ENCODE measurements at regions not wholly inside any gene's neighbourhood (a gene's known extent, or its start where the extent isn't known, plus 50 kb on each side); places are given as distances from the start of the nearest gene placed in this dataset.

GRCh38 chr5:63719147-63719546 is 243.1 kb downstream of the HTR1A start:
- no peak for DNase-seq

GRCh38 chr5:63700241-63700640 is 262.0 kb downstream of the HTR1A start:
- DNase-seq, result no peak

GRCh38 chr5:63697811-63698210 is 264.4 kb downstream of the HTR1A start:
- DNase-seq, result no peak

DNA sequence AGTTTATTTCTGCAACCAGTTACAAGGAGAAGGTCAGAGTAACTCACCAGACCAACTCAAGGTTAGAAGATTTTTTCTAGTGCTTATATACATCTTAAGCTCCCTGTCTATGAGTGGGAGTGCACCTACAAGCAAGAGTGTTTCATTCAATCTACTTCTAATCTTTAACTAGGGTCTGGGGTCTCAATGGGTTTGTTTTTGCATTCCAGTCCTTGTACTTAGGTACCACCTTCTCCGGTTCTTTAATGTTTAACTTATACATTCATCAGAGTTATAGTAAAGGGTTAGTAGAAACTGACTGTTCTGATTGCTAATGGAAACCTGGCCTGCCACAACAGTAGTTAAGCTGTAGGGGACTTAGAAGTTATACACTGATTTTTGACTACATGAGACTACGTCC is 271.7 kb downstream of the HTR1A start:
- DNase-seq, result no peak

DNA sequence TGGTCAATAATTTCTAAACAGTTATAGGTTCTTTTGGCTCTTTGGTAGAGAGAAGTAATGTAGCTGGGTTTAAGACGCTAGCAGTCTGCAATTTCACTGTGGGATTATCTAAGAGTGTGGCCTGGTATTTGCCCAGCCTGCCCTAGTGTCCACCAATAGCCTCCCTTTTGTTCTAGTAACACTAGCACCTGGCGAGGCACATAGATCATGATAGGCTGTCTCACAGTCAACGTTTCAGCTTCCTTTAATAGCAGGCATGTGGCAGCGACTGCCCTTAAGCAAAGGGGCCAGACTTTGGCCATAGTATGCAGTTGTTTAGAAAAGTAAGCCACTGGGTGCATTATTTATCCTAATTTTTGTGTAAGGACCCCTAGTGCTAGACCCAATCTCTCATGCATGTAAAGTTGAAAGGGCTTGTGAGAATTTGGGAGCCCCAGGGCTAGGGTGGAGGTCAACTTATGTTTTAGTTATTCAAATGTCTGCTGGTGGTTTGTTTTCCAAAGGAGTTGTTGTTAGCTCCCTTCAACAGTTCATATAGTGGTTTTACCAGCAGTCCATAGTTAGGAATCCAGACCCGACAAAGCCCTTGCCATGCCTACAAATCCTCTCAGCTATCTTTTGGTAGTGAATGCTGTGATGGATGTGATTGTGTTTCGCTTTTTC is 274.3 kb downstream of the HTR1A start:
- DNase-seq, result no peak

- DNase-seq, result no peak
Measured at GRCh38 chr5:63686938-63687337, 275.3 kb downstream of the HTR1A start.

GRCh38 chr5:63686181-63686580 is 276.1 kb downstream of the HTR1A start:
- DNase-seq, result no peak

GRCh38 chr5:63685454-63685853 is 276.8 kb downstream of the HTR1A start:
- DNase-seq, result no peak

DNA sequence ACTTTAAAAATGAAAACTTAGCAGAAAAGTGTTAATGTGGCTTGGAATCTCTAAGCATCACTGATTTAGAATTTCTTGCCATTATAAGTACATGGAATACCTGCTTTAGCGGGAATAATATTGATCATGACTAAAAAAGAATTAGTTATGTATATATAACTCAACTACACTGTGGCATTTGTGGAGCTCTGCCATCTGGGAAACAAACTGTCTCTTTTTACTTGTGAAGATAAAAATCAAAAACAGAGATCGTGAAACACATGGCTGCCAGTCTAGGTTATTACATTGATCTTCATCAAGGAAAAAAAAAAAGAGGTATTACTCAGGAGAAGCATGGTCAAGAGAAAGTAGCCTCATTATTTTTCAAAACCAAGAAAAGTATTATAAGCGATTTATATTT is 287.4 kb downstream of the HTR1A start:
- no peak for DNase-seq

- no peak for DNase-seq
Measured at GRCh38 chr5:63655043-63655442, 307.2 kb downstream of the HTR1A start.

- no peak for DNase-seq
Measured at GRCh38 chr5:63650581-63650980, 311.7 kb downstream of the HTR1A start.

- DNase-seq, result no peak
Measured at GRCh38 chr5:63648376-63648775, 313.9 kb downstream of the HTR1A start.

- no peak for DNase-seq
Measured at GRCh38 chr5:63629951-63630630, 332.2 kb downstream of the HTR1A start.

- no peak for DNase-seq
Measured at GRCh38 chr5:63613442-63613841, 348.8 kb downstream of the HTR1A start.

- DNase-seq, result no peak
Measured at GRCh38 chr5:63603996-63604395, 358.2 kb downstream of the HTR1A start.

- DNase-seq, result no peak
Measured at GRCh38 chr5:63602971-63603370, 359.3 kb downstream of the HTR1A start.

- no peak for DNase-seq
Measured at GRCh38 chr5:63596254-63596653, 366.0 kb downstream of the HTR1A start.

DNA sequence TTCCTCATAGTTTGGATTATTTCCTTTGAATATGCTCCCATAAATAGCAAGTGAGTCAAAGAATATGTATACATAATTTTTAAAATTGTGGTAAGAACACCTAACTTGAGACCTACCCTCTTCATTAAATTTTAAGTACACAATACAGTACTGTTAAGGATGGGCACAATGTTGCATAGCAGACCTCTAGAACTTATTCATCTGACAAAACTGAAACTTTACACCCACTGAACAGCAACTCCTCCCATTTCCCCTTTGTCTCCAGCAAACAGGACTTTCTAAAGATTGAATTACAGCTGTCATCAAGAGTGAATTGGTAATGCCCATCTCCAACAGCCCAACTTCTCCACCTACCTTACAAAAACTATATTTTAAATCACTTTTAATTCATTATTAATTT is 388.9 kb downstream of the HTR1A start:
- DNase-seq, result no peak

DNA sequence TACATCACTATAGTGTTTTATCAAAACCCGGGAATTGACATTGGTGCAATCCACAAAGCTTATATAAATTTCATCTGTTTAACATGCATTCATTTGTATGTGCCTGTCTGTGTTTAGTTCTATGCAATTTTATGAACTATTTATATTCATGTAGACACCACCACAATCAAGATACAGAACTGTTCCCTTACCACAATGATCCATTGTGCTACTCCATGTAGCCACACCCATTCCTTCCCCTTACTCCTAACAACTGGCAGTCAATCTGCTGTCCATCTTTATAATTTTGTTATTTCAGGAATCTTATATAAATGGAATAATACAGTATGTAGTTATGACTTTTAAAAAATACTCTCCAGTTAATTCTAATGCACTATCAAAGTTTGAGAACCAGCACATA is 389.5 kb downstream of the HTR1A start:
- no peak for DNase-seq

DNA sequence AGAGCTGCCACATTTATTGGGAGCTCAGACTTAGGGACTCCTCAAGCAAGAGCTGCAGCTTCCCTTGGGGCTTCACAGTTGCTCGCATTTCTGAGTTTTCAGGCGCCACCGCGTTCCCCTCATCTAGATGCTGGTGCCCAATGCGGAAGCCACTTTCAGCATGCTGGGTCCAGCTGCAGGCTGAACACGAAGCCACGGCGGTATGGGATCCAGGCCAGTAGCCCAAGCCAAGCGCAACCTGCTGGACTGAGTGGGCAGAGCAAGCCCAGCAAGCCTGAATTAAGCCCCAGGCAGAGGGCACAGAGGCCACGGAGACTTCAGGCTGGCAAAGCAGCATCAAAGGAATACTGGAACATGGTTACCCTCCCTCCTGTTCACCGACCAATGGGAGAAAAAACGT is 391.5 kb downstream of the HTR1A start:
- no peak for DNase-seq

DNA sequence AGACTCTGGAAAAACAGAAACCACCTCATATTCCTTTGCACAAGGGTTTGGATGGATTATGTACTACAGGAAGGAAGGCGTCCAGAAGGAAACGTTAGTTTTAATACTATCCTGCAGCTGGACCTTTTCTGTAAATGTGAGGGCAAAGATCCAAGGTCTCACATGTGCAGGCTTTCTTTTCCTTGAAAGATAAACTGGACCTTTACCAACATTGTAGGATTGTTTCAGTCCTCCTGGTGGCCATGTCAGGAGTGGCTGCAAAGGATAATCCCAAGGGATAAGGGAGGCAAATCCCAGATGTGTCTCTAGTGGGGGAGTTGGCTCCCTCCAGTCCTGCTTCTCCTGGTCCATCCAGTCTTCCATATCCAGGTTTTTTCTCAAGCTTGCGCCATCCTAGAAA is 397.5 kb downstream of the HTR1A start:
- DNase-seq, result no peak

GRCh38 chr5:63563008-63563917 is 399.0 kb downstream of the HTR1A start:
- no peak for DNase-seq

DNA sequence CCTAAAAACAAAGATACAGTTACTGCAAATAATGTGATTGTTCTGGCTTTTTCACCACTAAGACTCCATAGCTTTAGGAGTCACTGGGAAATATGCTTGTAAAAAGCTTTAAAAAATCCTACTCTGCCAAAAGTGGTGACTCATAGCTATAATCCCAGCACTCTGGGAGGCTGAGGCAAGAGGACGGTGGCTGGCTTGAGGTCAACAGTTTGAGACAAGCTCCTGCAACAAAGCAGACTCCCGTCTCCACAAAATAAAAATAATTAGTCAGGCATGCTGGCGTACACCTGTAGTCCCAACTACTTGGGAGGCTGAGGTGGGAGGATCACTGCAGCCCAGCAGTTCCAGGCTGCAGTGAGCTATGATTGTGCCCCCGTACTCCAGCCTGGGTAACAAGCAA is 406.4 kb downstream of the HTR1A start:
- no peak for DNase-seq

DNA sequence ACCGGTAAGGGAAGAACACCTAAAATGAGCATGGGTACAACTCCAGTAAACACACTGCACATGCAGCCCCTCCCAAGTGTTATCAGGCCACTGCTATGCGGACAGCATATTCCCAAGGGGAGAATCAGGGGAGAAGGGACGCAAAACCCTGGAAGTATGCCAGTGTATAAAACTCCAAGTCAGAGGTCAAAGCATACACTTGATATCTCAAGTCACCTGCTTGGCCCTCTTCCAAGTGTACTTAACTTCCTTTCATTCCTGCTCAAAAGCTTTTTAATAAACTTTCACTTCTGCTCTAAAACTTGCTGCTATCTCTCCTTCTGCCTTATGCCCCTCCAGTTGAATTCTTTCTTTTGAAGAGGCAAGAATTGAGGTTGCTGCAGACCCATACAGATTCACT is 408.1 kb downstream of the HTR1A start:
- no peak for DNase-seq

Measured in NCI-H226 (cell line).